Ovary (tissue), 3 donors: ENCODE measurements at regions not wholly inside any gene's neighbourhood (a gene's known extent, or its start where the extent isn't known, plus 50 kb on each side); places are given as distances from the start of the nearest gene placed in this dataset.

Source experiments
- CTCF ChIP-seq, 3 donors: fragments of 450-650 bp in 2 of 3; fragments of 200-600 bp in 1 of 3; IDR thresholded peaks; one replicate each; pipeline versions ENCODE4 v1.5.1 to v1.8.0; 2016 to 2022; ENCODE audit warnings: antibody characterized with exemption in 3 of 3, mild to moderate bottlenecking in 1 of 3
- POLR2A ChIP-seq: fragments of 450-650 bp; IDR thresholded peaks from one replicate; pipeline ENCODE4 v1.6.1; 2017; ENCODE audit warnings: antibody characterized with exemption, mild to moderate bottlenecking, moderate library complexity
- donor health status: DM: no; HTN: no; CAD: no.

GRCh38 chr19:22515435-22515834 lies 93.3 kb upstream of the ZNF98 start:
- TF ChIP-seq CTCF (IDR thresholded peaks at IDR 0.05), result no peak
- no peak for TF ChIP-seq POLR2A
